ENCODE measurements at regions not wholly inside any gene's neighbourhood (a gene's known extent, or its start where the extent isn't known, plus 50 kb on each side); places are given as distances from the start of the nearest gene placed in this dataset.

- Histone ChIP-seq H3K9me2 (replicated peaks; ENCODE audit: insufficient read depth, low read length) (no peaks in the 10 kb centered on the region), H4K20me1 (ENCODE audit: insufficient read depth, low read length) (no peaks in the 10 kb centered on the region), H3K4me2 (ENCODE audit: low read depth, low read length) (no peak overlapping the region), H3F3A (ENCODE audit: insufficient read depth, low read length) (no peaks in the 10 kb centered on the region), H3K27me3 (replicated peaks; ENCODE audit: insufficient read depth, low read length) (no peaks in the 10 kb centered on the region), H3K9ac (ENCODE audit: low read length) (no peak overlapping the region), H3K9me3 (replicated peaks; ENCODE audit: insufficient read depth, low read length) (no peaks in the 10 kb centered on the region), H3K27ac (ENCODE audit: low read length) (no peak overlapping the region), H3K4me3 (ENCODE audit: low read length) (no peak overlapping the region), H3K36me3 (replicated peaks; ENCODE audit: insufficient read depth, low read length) (no peaks in the 10 kb centered on the region), H2AFZ (ENCODE audit: low read length) (no peak overlapping the region), H3K4me1 (ENCODE audit: low read length) (no peaks in the 10 kb centered on the region), H3K79me2 (ENCODE audit: low read length) (no peaks in the 10 kb centered on the region)
- TF ChIP-seq CTCF (IDR thresholded peaks at IDR 0.05; ENCODE audit: low read length) = no peak
- no peak for TF ChIP-seq EZH2 (optimal IDR thresholded peaks at IDR 0.05; ENCODE audit: low read depth, low read length)
- TF ChIP-seq EZH2phosphoT487 (IDR thresholded peaks at IDR 0.05; ENCODE audit: low read length) = no peak
- DNase-seq = no peak
These were observed 875.2 kb downstream of the RAPGEF2 start for GRCh38 chr4:159977907-159978617.

GRCh38 chr4:159979351-159979750 is 876.5 kb downstream of the RAPGEF2 start:
- Histone ChIP-seq H3K27ac (ENCODE audit: low read length) (no peak overlapping the region), H2AFZ (ENCODE audit: low read length) (no peak overlapping the region), H3K9me2 (replicated peaks; ENCODE audit: insufficient read depth, low read length) (no peaks in the 10 kb centered on the region), H3K9ac (ENCODE audit: low read length) (no peak overlapping the region), H3K27me3 (replicated peaks; ENCODE audit: insufficient read depth, low read length) (no peaks in the 10 kb centered on the region), H4K20me1 (ENCODE audit: insufficient read depth, low read length) (no peaks in the 10 kb centered on the region), H3K9me3 (replicated peaks; ENCODE audit: insufficient read depth, low read length) (no peaks in the 10 kb centered on the region), H3K4me3 (ENCODE audit: low read length) (no peak overlapping the region), H3F3A (ENCODE audit: insufficient read depth, low read length) (no peaks in the 10 kb centered on the region), H3K36me3 (replicated peaks; ENCODE audit: insufficient read depth, low read length) (no peaks in the 10 kb centered on the region), H3K4me1 (ENCODE audit: low read length) (no peaks in the 10 kb centered on the region), H3K79me2 (ENCODE audit: low read length) (no peaks in the 10 kb centered on the region), H3K4me2 (ENCODE audit: low read depth, low read length) (no peak overlapping the region)
- TF ChIP-seq EZH2 (optimal IDR thresholded peaks at IDR 0.05; ENCODE audit: low read depth, low read length) = no peak
- TF ChIP-seq EZH2phosphoT487 (IDR thresholded peaks at IDR 0.05; ENCODE audit: low read length) = no peak
- TF ChIP-seq CTCF (IDR thresholded peaks at IDR 0.05; ENCODE audit: low read length) = no peak
- no peak for DNase-seq

- Histone ChIP-seq H3K79me2 (ENCODE audit: low read length) (no peaks in the 10 kb centered on the region), H3K27me3 (replicated peaks; ENCODE audit: insufficient read depth, low read length) (no peaks in the 10 kb centered on the region), H3K9ac (ENCODE audit: low read length) (no peak overlapping the region), H3K4me3 (ENCODE audit: low read length) (no peak overlapping the region), H3K4me1 (ENCODE audit: low read length) (no peaks in the 10 kb centered on the region), H2AFZ (ENCODE audit: low read length) (no peak overlapping the region), H3F3A (ENCODE audit: insufficient read depth, low read length) (no peaks in the 10 kb centered on the region), H3K27ac (ENCODE audit: low read length) (no peak overlapping the region), H3K36me3 (replicated peaks; ENCODE audit: insufficient read depth, low read length) (no peaks in the 10 kb centered on the region), H4K20me1 (ENCODE audit: insufficient read depth, low read length) (no peaks in the 10 kb centered on the region), H3K9me3 (replicated peaks; ENCODE audit: insufficient read depth, low read length) (no peaks in the 10 kb centered on the region), H3K9me2 (replicated peaks; ENCODE audit: insufficient read depth, low read length) (no peaks in the 10 kb centered on the region), H3K4me2 (ENCODE audit: low read depth, low read length) (no peak overlapping the region)
- DNase-seq = no peak
- TF ChIP-seq CTCF (IDR thresholded peaks at IDR 0.05; ENCODE audit: low read length) (no peak), EZH2phosphoT487 (IDR thresholded peaks at IDR 0.05; ENCODE audit: low read length) (no peak), EZH2 (optimal IDR thresholded peaks at IDR 0.05; ENCODE audit: low read depth, low read length) (no peak)
These were observed 877.1 kb downstream of the RAPGEF2 start for GRCh38 chr4:159979953-159980352.

Measured in MM.1S (cell line).